HFFc6 (cell line): ENCODE measurements at regions not wholly inside any gene's neighbourhood (a gene's known extent, or its start where the extent isn't known, plus 50 kb on each side); places are given as distances from the start of the nearest gene placed in this dataset.

Experiments
- DNase-seq: peaks from one replicate; pipeline ENCODE4 v3.0.0-alpha.2; 2018
- H3K27ac Mint-ChIP-seq: 2 replicates; pipeline ENCODE4 v1.8.0; 2020; ENCODE audit warnings: mild to moderate bottlenecking, mixed read lengths
- H3K27me3 Mint-ChIP-seq: 2 replicates; pipeline ENCODE4 v1.8.0; 2021; ENCODE audit warnings: mild to moderate bottlenecking, moderate library complexity, mixed read lengths; ENCODE audit not compliant: insufficient read depth
- H3K36me3 Mint-ChIP-seq: 2 replicates; pipeline ENCODE4 v1.8.0; 2021; ENCODE audit warnings: low read depth, mixed read lengths
- H3K4me1 Mint-ChIP-seq: 2 replicates; pipeline ENCODE4 v1.8.0; 2020; ENCODE audit warnings: low read depth, mixed read lengths
- H3K4me3 Mint-ChIP-seq: 2 replicates; pipeline ENCODE4 v1.8.0; 2020; ENCODE audit warnings: mild to moderate bottlenecking, moderate library complexity, mixed read lengths
- H3K9me3 Mint-ChIP-seq: 2 replicates; pipeline ENCODE4 v1.8.0; 2020; ENCODE audit warnings: mild to moderate bottlenecking, mixed read lengths
- CTCF ChIP-seq: fragments of 200-600 bp; sonication (generic); IDR thresholded peaks from 2 replicates; pipeline ENCODE4 v1.5.0; 2021; ENCODE audit warnings: antibody characterized with exemption, mild to moderate bottlenecking

GRCh38 chr1:219682788-219683187 is 69.9 kb upstream of the ZC3H11B start:
- Mint-ChIP-seq H3K27ac (no peak overlapping the region), H3K36me3 (no peaks in the 10 kb centered on the region), H3K27me3 (no peaks in the 10 kb centered on the region), H3K4me3 (no peak overlapping the region), H3K9me3 (peaks cover 23% of the 10 kb centered on the region), H3K4me1 (no peaks in the 10 kb centered on the region)
- no peak for TF ChIP-seq CTCF
- DNase-seq = no peak

- H3K9me3 Mint-ChIP-seq = peaks cover 23% of the 10 kb centered on the region
- DNase-seq = no peak
These were observed 69.0 kb upstream of the ZC3H11B start for GRCh38 chr1:219681876-219682275.

GRCh38 chr1:219676012-219676765 is 63.3 kb upstream of the ZC3H11B start:
- no peak for TF ChIP-seq CTCF
- Mint-ChIP-seq H3K27me3 (no peaks in the 10 kb centered on the region), H3K27ac (no peak overlapping the region), H3K9me3 (peaks cover 39% of the 10 kb centered on the region), H3K4me1 (no peaks in the 10 kb centered on the region), H3K4me3 (no peak overlapping the region), H3K36me3 (no peaks in the 10 kb centered on the region)
- no peak for DNase-seq

More at GRCh38 chr1:219681876-219682275, 69.0 kb upstream of the ZC3H11B start:
- Mint-ChIP-seq H3K4me3 (no peak overlapping the region), H3K27me3 (no peaks in the 10 kb centered on the region), H3K36me3 (no peaks in the 10 kb centered on the region), H3K27ac (no peak overlapping the region), H3K4me1 (no peaks in the 10 kb centered on the region)
- TF ChIP-seq CTCF = no peak

GRCh38 chr1:219670426-219671149 is 57.7 kb upstream of the ZC3H11B start:
- no peaks in the 10 kb centered on the region for H3K36me3 Mint-ChIP-seq

GRCh38 chr1:219669556-219669955 is 56.7 kb upstream of the ZC3H11B start:
- DNase-seq = no peak
- Mint-ChIP-seq H3K4me3 (no peak overlapping the region), H3K36me3 (no peaks in the 10 kb centered on the region), H3K9me3 (peaks cover 27% of the 10 kb centered on the region), H3K27ac (no peak overlapping the region), H3K27me3 (no peaks in the 10 kb centered on the region), H3K4me1 (no peaks in the 10 kb centered on the region)
- TF ChIP-seq CTCF = no peak

More at GRCh38 chr1:219670426-219671149, 57.7 kb upstream of the ZC3H11B start:
- no peak for TF ChIP-seq CTCF
- Mint-ChIP-seq H3K4me1 (no peaks in the 10 kb centered on the region), H3K9me3 (peaks cover 38% of the 10 kb centered on the region), H3K27me3 (no peaks in the 10 kb centered on the region), H3K27ac (no peak overlapping the region), H3K4me3 (no peak overlapping the region)
- DNase-seq = no peak
